ENCODE measurements at regions not wholly inside any gene's neighbourhood (a gene's known extent, or its start where the extent isn't known, plus 50 kb on each side); places are given as distances from the start of the nearest gene placed in this dataset.

DNA sequence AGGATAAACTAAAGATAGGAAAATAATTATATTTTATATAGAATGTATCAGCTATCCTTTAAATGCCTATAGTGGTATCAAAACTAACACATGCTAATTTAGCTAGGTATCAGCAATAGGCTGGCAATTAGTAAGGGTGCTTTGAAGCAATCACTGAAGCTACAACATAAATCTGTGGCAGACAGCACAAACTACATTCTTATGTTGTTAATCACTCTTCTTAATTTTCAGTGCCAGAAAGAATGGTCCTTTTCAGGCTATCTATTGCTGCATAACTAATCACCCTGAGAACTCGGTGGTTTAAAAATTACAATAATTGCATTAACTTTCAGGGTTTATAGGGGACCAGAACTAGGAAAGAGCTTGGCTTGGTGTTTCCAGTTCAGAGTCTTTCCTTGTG, 963.1 kb downstream of the EFNB2 start:
- Histone ChIP-seq H3K36me3 (ENCODE audit: low read depth, low read length) (no peaks in the 10 kb centered on the region), H3K4me2 (ENCODE audit: low read length) (no peak overlapping the region), H3K9me2 (replicated peaks; ENCODE audit: low read length) (no peaks in the 10 kb centered on the region), H3K27ac (ENCODE audit: low read length) (no peak overlapping the region), H3K9ac (ENCODE audit: low read length) (no peak overlapping the region), H3F3A (ENCODE audit: low read length, unreplicated experiment) (no peaks in the 10 kb centered on the region), H4K20me1 (ENCODE audit: low read length) (no peaks in the 10 kb centered on the region), H3K27me3 (ENCODE audit: low read length) (no peaks in the 10 kb centered on the region), H3K79me2 (ENCODE audit: low read length) (no peaks in the 10 kb centered on the region), H3K9me3 (ENCODE audit: low read length) (no peaks in the 10 kb centered on the region), H3K4me3 (ENCODE audit: low read length) (no peak overlapping the region), H3K4me1 (ENCODE audit: insufficient read depth, low read length) (peaks cover 7% of the 10 kb centered on the region; the same call in 1 of the 2 replicates), H2AFZ (ENCODE audit: low read length) (no peak overlapping the region)
- ATAC-seq (peak; percentile 20; the same call in 1 of the 2 replicates), DNase-seq (peak; percentile 7)
- BruUV-seq (replicated peaks), result no TSS peak
- TF ChIP-seq EZH2phosphoT487 (IDR thresholded peaks at IDR 0.05; ENCODE audit: borderline replicate concordance, low read length) (no peak), EZH2 (IDR thresholded peaks at IDR 0.05; ENCODE audit: low read length, unreplicated experiment) (no peak)
- TF ChIP-seq, protein P1, sequence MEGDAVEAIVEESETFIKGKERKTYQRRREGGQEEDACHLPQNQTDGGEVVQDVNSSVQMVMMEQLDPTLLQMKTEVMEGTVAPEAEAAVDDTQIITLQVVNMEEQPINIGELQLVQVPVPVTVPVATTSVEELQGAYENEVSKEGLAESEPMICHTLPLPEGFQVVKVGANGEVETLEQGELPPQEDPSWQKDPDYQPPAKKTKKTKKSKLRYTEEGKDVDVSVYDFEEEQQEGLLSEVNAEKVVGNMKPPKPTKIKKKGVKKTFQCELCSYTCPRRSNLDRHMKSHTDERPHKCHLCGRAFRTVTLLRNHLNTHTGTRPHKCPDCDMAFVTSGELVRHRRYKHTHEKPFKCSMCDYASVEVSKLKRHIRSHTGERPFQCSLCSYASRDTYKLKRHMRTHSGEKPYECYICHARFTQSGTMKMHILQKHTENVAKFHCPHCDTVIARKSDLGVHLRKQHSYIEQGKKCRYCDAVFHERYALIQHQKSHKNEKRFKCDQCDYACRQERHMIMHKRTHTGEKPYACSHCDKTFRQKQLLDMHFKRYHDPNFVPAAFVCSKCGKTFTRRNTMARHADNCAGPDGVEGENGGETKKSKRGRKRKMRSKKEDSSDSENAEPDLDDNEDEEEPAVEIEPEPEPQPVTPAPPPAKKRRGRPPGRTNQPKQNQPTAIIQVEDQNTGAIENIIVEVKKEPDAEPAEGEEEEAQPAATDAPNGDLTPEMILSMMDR (conservative IDR thresholded peaks at IDR 0.05; ENCODE audit: low read depth, low read length), result no peak
- POLR2A ChIA-PET (ENCODE audit: unreplicated experiment), result interaction anchor here (0.6 kb wide), 1 partner anchor 562 kb away, joined by 6 read pairs; no protein-coding TSS in a partner anchor
- intact Hi-C loops (cut with micrococcal nuclease), result no loop called here
- CTCF ChIA-PET, result no interaction called here

DNA sequence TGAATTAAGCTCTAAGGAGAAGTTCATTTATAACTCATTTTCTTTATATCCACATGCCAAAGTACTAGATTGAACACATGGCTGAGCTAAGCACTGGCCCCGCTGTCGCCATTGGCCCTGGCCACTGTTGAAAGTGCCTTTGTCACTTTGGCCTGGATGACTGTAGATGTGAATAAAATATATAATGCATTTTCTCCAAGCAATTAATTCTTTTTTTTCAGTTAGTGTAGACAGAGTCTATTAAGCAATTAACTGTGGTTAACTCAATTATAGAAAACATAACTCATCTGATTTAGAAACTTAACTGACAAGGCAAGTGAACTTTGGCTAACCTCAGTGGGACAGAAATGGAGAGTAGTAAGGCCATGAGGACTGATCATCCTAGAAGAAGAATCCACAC, 965.6 kb downstream of the EFNB2 start:
- DNase-seq, result no peak
- H3K27ac ChIP-seq (ENCODE audit: low read length), result no peak overlapping the region
- H3K4me1 ChIP-seq (ENCODE audit: insufficient read depth, low read length), result peaks cover 7% of the 10 kb centered on the region; the same call in 1 of the 2 replicates
- H3K36me3 ChIP-seq (ENCODE audit: low read depth, low read length), result no peaks in the 10 kb centered on the region
- intact Hi-C loops (cut with micrococcal nuclease), result no loop called here
- no peaks in the 10 kb centered on the region for H4K20me1 ChIP-seq (ENCODE audit: low read length)
- H3K4me2 ChIP-seq (ENCODE audit: low read length), result no peak overlapping the region
- TF ChIP-seq EZH2 (IDR thresholded peaks at IDR 0.05; ENCODE audit: low read length, unreplicated experiment) (no peak), EZH2phosphoT487 (IDR thresholded peaks at IDR 0.05; ENCODE audit: borderline replicate concordance, low read length) (no peak)
- TF ChIP-seq, protein P1 (conservative IDR thresholded peaks at IDR 0.05; ENCODE audit: low read depth, low read length), result no peak
- BruUV-seq (replicated peaks), result no TSS peak
- H2AFZ ChIP-seq (ENCODE audit: low read length), result no peak overlapping the region
- ChIA-PET POLR2A (ENCODE audit: unreplicated experiment) (no interaction called here), CTCF (no interaction called here)
- no peaks in the 10 kb centered on the region for H3K79me2 ChIP-seq (ENCODE audit: low read length)
- ATAC-seq, result no peak
- H3K9me2 ChIP-seq (replicated peaks; ENCODE audit: low read length), result no peaks in the 10 kb centered on the region
- H3K9me3 ChIP-seq (ENCODE audit: low read length), result no peaks in the 10 kb centered on the region
- no peak overlapping the region for H3K9ac ChIP-seq (ENCODE audit: low read length)
- no peaks in the 10 kb centered on the region for H3K27me3 ChIP-seq (ENCODE audit: low read length)
- H3K4me3 ChIP-seq (ENCODE audit: low read length), result no peak overlapping the region
- H3F3A ChIP-seq (ENCODE audit: low read length, unreplicated experiment), result no peaks in the 10 kb centered on the region

DNA sequence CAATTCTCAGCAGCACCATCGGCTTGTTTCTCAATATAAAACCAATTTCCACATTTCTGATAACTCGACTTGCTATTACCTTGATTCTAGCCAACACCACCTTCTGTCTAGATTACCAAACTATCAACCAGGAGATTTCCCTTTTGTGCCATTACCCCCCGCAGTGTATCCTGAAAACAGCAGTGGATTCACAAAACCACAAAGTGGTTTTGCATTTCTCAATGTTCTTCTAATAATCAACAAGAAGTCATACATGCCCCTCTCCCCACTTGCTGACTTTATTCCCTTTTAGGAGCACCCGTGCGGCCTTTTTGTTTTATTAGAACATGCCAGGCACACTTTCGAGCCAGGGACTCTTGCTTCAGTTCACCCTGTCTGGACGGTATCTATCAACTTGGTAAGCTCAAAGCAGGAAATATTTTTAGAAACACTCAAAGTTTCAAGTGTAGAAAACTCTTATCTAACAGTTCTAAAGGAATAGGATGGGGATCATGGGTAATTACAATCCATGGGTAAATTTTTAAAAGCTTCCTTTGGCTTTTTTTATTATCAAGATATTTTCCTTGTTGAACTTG, 967.4 kb downstream of the EFNB2 start:
- Histone ChIP-seq H3K9ac (ENCODE audit: low read length) (no peak overlapping the region), H3K9me3 (ENCODE audit: low read length) (no peaks in the 10 kb centered on the region), H3K4me2 (ENCODE audit: low read length) (no peak overlapping the region), H3K79me2 (ENCODE audit: low read length) (no peaks in the 10 kb centered on the region), H3K4me3 (ENCODE audit: low read length) (no peak overlapping the region), H3K4me1 (ENCODE audit: insufficient read depth, low read length) (peaks cover 3% of the 10 kb centered on the region; the same call in 1 of the 2 replicates), H3K27me3 (ENCODE audit: low read length) (no peaks in the 10 kb centered on the region), H3F3A (ENCODE audit: low read length, unreplicated experiment) (no peaks in the 10 kb centered on the region), H4K20me1 (ENCODE audit: low read length) (no peaks in the 10 kb centered on the region), H3K27ac (ENCODE audit: low read length) (no peak overlapping the region), H3K36me3 (ENCODE audit: low read depth, low read length) (no peaks in the 10 kb centered on the region), H2AFZ (ENCODE audit: low read length) (no peak overlapping the region), H3K9me2 (replicated peaks; ENCODE audit: low read length) (no peaks in the 10 kb centered on the region)
- CTCF ChIA-PET, result no interaction called here
- POLR2A ChIA-PET (ENCODE audit: unreplicated experiment), result no interaction called here
- intact Hi-C loops (cut with micrococcal nuclease), result no loop called here
- no peak for TF ChIP-seq EZH2phosphoT487 (IDR thresholded peaks at IDR 0.05; ENCODE audit: borderline replicate concordance, low read length)
- BruUV-seq (replicated peaks), result no TSS peak
- DNase-seq, result no peak
- ATAC-seq, result no peak
